Parathyroid adenoma (tissue), 2 donors: ENCODE measurements at regions not wholly inside any gene's neighbourhood (a gene's known extent, or its start where the extent isn't known, plus 50 kb on each side); places are given as distances from the start of the nearest gene placed in this dataset.

ENCODE experiments used
- H2AFZ ChIP-seq: fragments of 300-600 bp; sonication (generic); one replicate; pipeline ENCODE4 v1.7.0; 2017; ENCODE audit warnings: antibody characterized with exemption, mild to moderate bottlenecking
- H3K27ac ChIP-seq: fragments of 300-600 bp; sonication (generic); one replicate; pipeline ENCODE4 v1.7.0; 2017
- H3K27me3 ChIP-seq: fragments of 300-600 bp; sonication (generic); one replicate; pipeline ENCODE4 v1.7.0; 2017; ENCODE audit warnings: low read length; ENCODE audit not compliant: control insufficient read depth, insufficient read depth
- H3K36me3 ChIP-seq: fragments of 300-600 bp; sonication (generic); one replicate; pipeline ENCODE4 v1.7.0; 2017; ENCODE audit warnings: low read length; ENCODE audit not compliant: control insufficient read depth, insufficient read depth
- H3K4me1 ChIP-seq: fragments of 300-600 bp; sonication (generic); one replicate; pipeline ENCODE4 v1.7.0; 2017; ENCODE audit warnings: control low read depth
- H3K4me2 ChIP-seq: fragments of 300-600 bp; sonication (generic); one replicate; pipeline ENCODE4 v1.7.0; 2017; ENCODE audit warnings: low read length
- H3K4me3 ChIP-seq: fragments of 300-600 bp; sonication (generic); one replicate; pipeline ENCODE4 v1.7.0; 2017; ENCODE audit warnings: low read depth, low read length
- H3K79me2 ChIP-seq: fragments of 300-600 bp; sonication (generic); one replicate; pipeline ENCODE4 v1.7.0; 2017; ENCODE audit warnings: control low read depth
- H3K9ac ChIP-seq: fragments of 300-600 bp; sonication (generic); one replicate; pipeline ENCODE4 v1.7.0; 2017; ENCODE audit warnings: mild to moderate bottlenecking
- H3K9me3 ChIP-seq: fragments of 300-600 bp; sonication (generic); one replicate; pipeline ENCODE4 v1.7.0; 2017; ENCODE audit warnings: low read length; ENCODE audit not compliant: control insufficient read depth
- CTCF ChIP-seq: fragments of 300-600 bp; sonication (generic); IDR thresholded peaks from one replicate; pipeline ENCODE4 v1.7.0; 2017; ENCODE audit warnings: antibody characterized with exemption, mild to moderate bottlenecking
- donor health status: primary hyperparathyroidism.

- H3K4me2 ChIP-seq = no peak overlapping the region
- H2AFZ ChIP-seq = no peak overlapping the region
- H3K9me3 ChIP-seq = no peaks in the 10 kb centered on the region
- H3K79me2 ChIP-seq = no peaks in the 10 kb centered on the region
- H3K4me1 ChIP-seq = no peaks in the 10 kb centered on the region
- no peak overlapping the region for H3K4me3 ChIP-seq
- no peak overlapping the region for H3K9ac ChIP-seq
- H3K27me3 ChIP-seq = no peaks in the 10 kb centered on the region
- no peak overlapping the region for H3K27ac ChIP-seq
- no peak for TF ChIP-seq CTCF
- no peaks in the 10 kb centered on the region for H3K36me3 ChIP-seq
Measured at GRCh38 chrX:38870361-38870895, 69.2 kb downstream of the MID1IP1 start.

GRCh38 chrX:38871129-38872029 is 70.1 kb downstream of the MID1IP1 start:
- H3K4me3 ChIP-seq = no peak overlapping the region
- H3K36me3 ChIP-seq = no peaks in the 10 kb centered on the region
- no peaks in the 10 kb centered on the region for H3K79me2 ChIP-seq

GRCh38 chrX:38877366-38877765 is 76.1 kb downstream of the MID1IP1 start:
- no peak overlapping the region for H3K27ac ChIP-seq
- no peaks in the 10 kb centered on the region for H3K9me3 ChIP-seq
- no peak overlapping the region for H3K4me2 ChIP-seq
- no peaks in the 10 kb centered on the region for H3K4me1 ChIP-seq
- H2AFZ ChIP-seq = no peak overlapping the region
- no peak overlapping the region for H3K4me3 ChIP-seq
- TF ChIP-seq CTCF = no peak
- H3K9ac ChIP-seq = no peak overlapping the region
- no peaks in the 10 kb centered on the region for H3K27me3 ChIP-seq
- H3K79me2 ChIP-seq = no peaks in the 10 kb centered on the region
- no peaks in the 10 kb centered on the region for H3K36me3 ChIP-seq

More at GRCh38 chrX:38871129-38872029, 70.1 kb downstream of the MID1IP1 start:
- no peak overlapping the region for H3K9ac ChIP-seq
- no peaks in the 10 kb centered on the region for H3K9me3 ChIP-seq
- no peaks in the 10 kb centered on the region for H3K4me1 ChIP-seq
- no peak overlapping the region for H2AFZ ChIP-seq
- no peak for TF ChIP-seq CTCF
- no peaks in the 10 kb centered on the region for H3K27me3 ChIP-seq
- H3K27ac ChIP-seq = no peak overlapping the region
- H3K4me2 ChIP-seq = no peak overlapping the region

GRCh38 chrX:38878641-38879340 is 77.5 kb downstream of the MID1IP1 start:
- Histone ChIP-seq H3K36me3 (no peaks in the 10 kb centered on the region), H2AFZ (no peak overlapping the region), H3K9ac (no peak overlapping the region), H3K79me2 (no peaks in the 10 kb centered on the region), H3K9me3 (no peaks in the 10 kb centered on the region), H3K27me3 (no peaks in the 10 kb centered on the region), H3K4me2 (no peak overlapping the region), H3K4me1 (no peaks in the 10 kb centered on the region), H3K4me3 (no peak overlapping the region), H3K27ac (no peak overlapping the region)
- TF ChIP-seq CTCF = no peak
